Pancreas (tissue), 10 donors: ENCODE measurements at regions not wholly inside any gene's neighbourhood (a gene's known extent, or its start where the extent isn't known, plus 50 kb on each side); places are given as distances from the start of the nearest gene placed in this dataset.
A peak's percentile ranks its signal among the peaks of the same experiment; 100 is the strongest.

Experiments
- ATAC-seq, 4 donors: fragments of 200-7000 bp; cut with Tn5 transposase; one replicate each; pipeline versions ENCODE4 v1.8.0 to v1.9.1; 2020; ENCODE audit warnings: mild to moderate bottlenecking in 4 of 4, moderate library complexity in 4 of 4
- DNase-seq, 6 donors: peaks; one replicate each; pipeline ENCODE4 v3.0.0-alpha.2; 2020
- FAIRE-seq: peaks from 2 replicates; lab custom pipeline; 2012; peaks lifted over from hg19 to GRCh38; lab: Jason Lieb, UNC
- H3K27ac ChIP-seq, 4 donors: fragments of 200-600 bp; sonication (generic); 1 replicate in 3 of 4; 2 replicates in 1 of 4; pipeline versions ENCODE4 v1.5.0 to v1.8.0; 2020
- H3K27me3 ChIP-seq, 4 donors: fragments of 200-600 bp; one replicate each; pipeline ENCODE4 v1.8.0; 2021
- H3K36me3 ChIP-seq, 3 donors: fragments of 200-600 bp; sonication (generic) in 1 of 3; one replicate each; pipeline versions ENCODE4 v1.5.0 to v1.8.0; 2020 to 2021
- H3K4me1 ChIP-seq, 3 donors: fragments of 200-600 bp; one replicate each; pipeline ENCODE4 v1.8.0; 2021
- H3K4me3 ChIP-seq, 4 donors: fragments of 200-600 bp; sonication (generic) in 2 of 4; one replicate each; pipeline versions ENCODE4 v1.5.0 to v1.8.0; 2020 to 2021
- H3K9me3 ChIP-seq, 4 donors: fragments of 200-600 bp; one replicate each; pipeline ENCODE4 v1.8.0; 2021
- CTCF ChIP-seq, 4 donors: fragments of 200-600 bp; sonication (generic) in 3 of 4; IDR thresholded peaks; one replicate each; pipeline versions ENCODE4 v1.5.0 to v1.8.0; 2021; ENCODE audit warnings: antibody characterized with exemption in 4 of 4
- WGBS, 2 donors: extraction: QIAGEN DNeasy Blood & Tissue Kit; methylation state at CpG; one replicate each; pipeline ENCODE4 v1.1.7; 2013; 5-methylcytosine and 5-hydroxymethylcytosine counted together
- intact Hi-C, 3 donors: fragments of 100-400 bp; cut with DNase I; formaldehyde crosslinking; loops; one replicate each; pipeline versions ENCODE4 v1.11.1 to v1.14.2; 2022
- donor health status: healthy with polysubstance abuse.
- donor health status: DM: no; HTN: no; CAD: no; lungs with moderate emphysema.
- donor health status: DM: no; HTN: no; CAD: no.
- donor health status: control.
- donor health status: control.
- donor health status: Bipolar disorder and iron deficiency.
- donor health status: DM: yes; HTN: yes; CAD: no.
- donor health status: DM: no; HTN: no; CAD: no.
- donor health status: DM: no; HTN: no; CAD: no.
- donor health status: DM: yes; HTN: yes; CAD: no.

DNA sequence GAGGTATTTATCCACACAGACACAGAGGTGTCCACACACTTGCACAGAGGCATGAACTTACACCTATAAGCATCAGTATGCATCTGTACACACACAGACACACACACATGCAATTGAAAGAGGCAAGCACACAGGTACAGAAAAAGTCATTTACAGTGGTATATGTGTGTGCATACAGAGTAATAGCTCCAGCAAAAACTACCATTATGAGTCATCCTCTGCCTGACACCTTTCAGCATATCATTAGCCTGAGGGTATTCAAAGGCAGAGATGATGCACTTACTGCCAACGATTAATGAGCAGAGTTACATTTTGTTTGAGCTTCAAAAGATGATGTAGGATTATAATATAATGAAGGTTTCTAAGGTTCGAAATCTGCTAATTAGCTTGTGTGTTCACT lies 100.3 kb upstream of the TPRG1 start:
- no peaks in the 10 kb centered on the region for H3K9me3 ChIP-seq
- no peaks in the 10 kb centered on the region for H3K27me3 ChIP-seq
- FAIRE-seq, result no peak
- intact Hi-C loops, result no loop called here
- H3K27ac ChIP-seq, result no peak overlapping the region
- WGBS, 2 donors, result 58 to 74% methylated on average over 2 of the region's 2 CpGs
- H3K36me3 ChIP-seq, result no peaks in the 10 kb centered on the region
- no peak for TF ChIP-seq CTCF (IDR thresholded peaks at IDR 0.05)
- H3K4me3 ChIP-seq, result no peak overlapping the region
- H3K4me1 ChIP-seq, result no peaks in the 10 kb centered on the region
- DNase-seq, result no peak
- no peak for ATAC-seq

GRCh38 chr3:189076449-189076848 lies 95.3 kb upstream of the TPRG1 start:
- Histone ChIP-seq H3K27ac (no peak overlapping the region), H3K9me3 (no peaks in the 10 kb centered on the region), H3K36me3 (no peaks in the 10 kb centered on the region), H3K4me3 (no peak overlapping the region), H3K4me1 (no peaks in the 10 kb centered on the region), H3K27me3 (no peaks in the 10 kb centered on the region)
- TF ChIP-seq CTCF (IDR thresholded peaks at IDR 0.05), result no peak
- DNase-seq, result no peak
- no peak for ATAC-seq
- no peak for FAIRE-seq
- intact Hi-C loops, result no loop called here
- WGBS, 2 donors, result 89 to 91% methylated on average over 1 of the region's 1 CpG

GRCh38 chr3:189080745-189081144 lies 91.0 kb upstream of the TPRG1 start:
- ATAC-seq (no peak), FAIRE-seq (no peak), DNase-seq (no peak)
- H3K4me1 ChIP-seq, result no peaks in the 10 kb centered on the region
- no peaks in the 10 kb centered on the region for H3K36me3 ChIP-seq
- H3K4me3 ChIP-seq, result no peak overlapping the region
- no peaks in the 10 kb centered on the region for H3K27me3 ChIP-seq
- 36 to 63% methylated on average over 2 of the region's 2 CpGs for WGBS, 2 donors
- no peak overlapping the region for H3K27ac ChIP-seq
- intact Hi-C loops, result no loop called here
- TF ChIP-seq CTCF (IDR thresholded peaks at IDR 0.05), result no peak
- H3K9me3 ChIP-seq, result no peaks in the 10 kb centered on the region

DNA sequence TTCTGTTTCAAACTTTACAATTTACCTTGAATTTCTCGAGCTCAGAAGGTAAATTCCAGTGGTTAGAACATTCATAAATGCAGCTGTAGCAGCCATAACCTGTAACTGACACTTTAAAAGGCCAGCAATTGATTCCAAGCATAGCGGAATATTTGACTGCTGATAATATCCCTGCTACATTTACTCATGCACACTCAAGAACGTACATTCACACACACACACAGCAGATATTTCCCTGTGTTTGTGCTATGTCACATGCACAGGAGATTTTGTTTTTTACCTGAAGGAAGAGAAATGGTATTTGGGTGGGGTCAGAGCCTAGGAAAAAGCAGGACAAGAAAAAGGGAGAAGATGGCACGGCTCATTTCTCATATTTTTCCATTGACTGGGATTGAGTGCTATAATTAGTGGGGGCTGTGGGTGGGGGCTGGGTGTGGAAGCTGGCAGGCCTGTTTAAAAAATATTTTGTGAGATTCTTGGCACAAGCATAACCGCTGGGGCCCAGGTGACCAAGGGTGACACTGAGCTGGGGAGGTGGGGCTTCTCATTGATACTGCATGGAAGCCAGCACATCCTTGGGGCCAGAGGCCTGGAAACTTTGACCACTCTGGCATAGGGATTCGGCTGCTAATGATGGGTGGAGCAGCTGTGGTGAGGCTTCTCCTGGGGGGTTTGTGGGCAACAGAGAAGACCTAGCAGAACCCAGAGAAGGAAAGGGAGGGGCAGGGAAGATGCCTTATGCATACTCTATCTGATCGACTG lies 88.9 kb upstream of the TPRG1 start:
- FAIRE-seq, result no peak
- Histone ChIP-seq H3K36me3 (no peaks in the 10 kb centered on the region), H3K27me3 (no peaks in the 10 kb centered on the region), H3K4me3 (no peak overlapping the region), H3K4me1 (no peaks in the 10 kb centered on the region), H3K9me3 (no peaks in the 10 kb centered on the region), H3K27ac (no peak overlapping the region)
- no peak for TF ChIP-seq CTCF (IDR thresholded peaks at IDR 0.05)
- DNase-seq, result peak in 1 of 6 donors; percentile 18
- WGBS, 2 donors, result 60 to 61% methylated on average over 7 of the region's 7 CpGs
- ATAC-seq, result no peak
- intact Hi-C loops, result no loop called here

DNA sequence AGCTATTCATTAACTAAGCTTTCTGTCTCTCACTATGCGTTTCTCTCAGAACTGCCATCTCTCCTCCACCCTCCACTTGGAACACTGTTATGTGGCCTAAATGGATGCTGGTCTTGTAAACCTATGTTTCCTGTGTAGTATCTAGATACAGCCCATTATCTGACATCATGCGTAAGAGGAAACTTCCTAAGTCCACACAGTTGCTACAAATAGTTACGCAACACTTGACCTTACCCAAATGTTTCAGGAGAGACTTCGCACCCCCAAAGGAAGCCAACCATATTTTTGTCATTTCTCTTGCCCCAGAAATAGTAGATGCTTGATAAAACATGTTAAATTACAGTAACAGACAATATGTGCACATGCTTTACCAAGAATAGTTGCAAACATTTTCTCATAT lies 87.2 kb upstream of the TPRG1 start:
- Histone ChIP-seq H3K36me3 (no peaks in the 10 kb centered on the region), H3K4me3 (no peak overlapping the region), H3K27ac (no peak overlapping the region), H3K4me1 (no peaks in the 10 kb centered on the region), H3K9me3 (no peaks in the 10 kb centered on the region), H3K27me3 (peaks cover 0 to 4% (median 0%) of the 10 kb centered on the region in 4 donors)
- intact Hi-C loops, result no loop called here
- FAIRE-seq (no peak), DNase-seq (no peak), ATAC-seq (no peak)
- WGBS, 2 donors, result 65 to 83% methylated on average over 4 of the region's 4 CpGs
- no peak for TF ChIP-seq CTCF (IDR thresholded peaks at IDR 0.05)
